NCI-H1105 (cell line): ENCODE measurements at regions not wholly inside any gene's neighbourhood (a gene's known extent, or its start where the extent isn't known, plus 50 kb on each side); places are given as distances from the start of the nearest gene placed in this dataset.
A peak's percentile ranks its signal among the peaks of the same experiment; 100 is the strongest.

Experiments used
- DNase-seq: peaks from one replicate; lab custom pipeline; 2025; lab: John Stamatoyannopoulos, UW

GRCh38 chr2:104045071-104045470 lies 808.8 kb upstream of the POU3F3 start:
- DNase-seq, result no peak

DNA sequence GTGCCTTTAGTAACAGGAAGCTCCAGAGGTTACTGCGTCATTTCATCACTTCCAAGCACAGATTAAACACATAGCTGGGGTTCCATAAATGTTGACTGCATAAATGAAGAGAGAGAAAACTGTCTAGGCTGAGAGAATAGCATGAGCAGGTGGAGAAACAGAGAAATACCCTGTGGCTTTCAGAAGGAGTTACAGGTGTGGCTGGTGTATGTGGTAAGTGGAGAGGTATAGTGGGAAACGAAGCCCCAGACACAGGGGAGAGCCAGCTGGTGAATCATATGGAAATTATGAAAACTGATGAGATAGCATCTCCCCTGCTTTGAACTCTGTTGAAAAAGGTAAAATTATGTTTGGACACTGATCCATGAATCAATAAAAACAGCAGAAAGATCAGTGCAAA lies 807.4 kb upstream of the POU3F3 start:
- no peak for DNase-seq

DNA sequence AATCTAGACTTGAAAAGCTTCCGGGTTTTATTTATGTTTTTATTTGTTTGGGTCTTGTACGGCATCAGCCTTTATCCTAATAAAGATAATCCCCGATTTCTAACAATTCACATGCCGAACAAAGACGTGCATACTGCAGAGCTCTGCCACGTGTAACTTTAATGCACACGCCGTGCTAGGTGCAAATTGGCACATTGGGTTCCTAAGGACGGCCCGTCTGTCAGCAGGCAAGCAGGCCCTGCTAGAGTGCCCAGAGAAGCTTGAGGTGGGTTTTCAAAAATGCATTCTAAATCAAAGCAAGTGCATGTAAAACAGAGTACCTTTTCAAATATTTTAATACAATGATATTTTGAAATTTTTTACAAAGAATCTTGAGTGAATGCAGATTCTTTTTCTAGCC lies 806.4 kb upstream of the POU3F3 start:
- no peak for DNase-seq

GRCh38 chr2:104049438-104049837 lies 804.5 kb upstream of the POU3F3 start:
- DNase-seq, result no peak

GRCh38 chr2:104049981-104050380 lies 803.9 kb upstream of the POU3F3 start:
- DNase-seq, result no peak

- DNase-seq, result peak; percentile 81
Measured at GRCh38 chr2:104050656-104051242, 803.2 kb upstream of the POU3F3 start.

- DNase-seq, result no peak
Measured at GRCh38 chr2:104051766-104052165, 802.1 kb upstream of the POU3F3 start.

GRCh38 chr2:104052356-104052755 lies 801.6 kb upstream of the POU3F3 start:
- no peak for DNase-seq

GRCh38 chr2:104056451-104056850 lies 797.5 kb upstream of the POU3F3 start:
- no peak for DNase-seq

DNA sequence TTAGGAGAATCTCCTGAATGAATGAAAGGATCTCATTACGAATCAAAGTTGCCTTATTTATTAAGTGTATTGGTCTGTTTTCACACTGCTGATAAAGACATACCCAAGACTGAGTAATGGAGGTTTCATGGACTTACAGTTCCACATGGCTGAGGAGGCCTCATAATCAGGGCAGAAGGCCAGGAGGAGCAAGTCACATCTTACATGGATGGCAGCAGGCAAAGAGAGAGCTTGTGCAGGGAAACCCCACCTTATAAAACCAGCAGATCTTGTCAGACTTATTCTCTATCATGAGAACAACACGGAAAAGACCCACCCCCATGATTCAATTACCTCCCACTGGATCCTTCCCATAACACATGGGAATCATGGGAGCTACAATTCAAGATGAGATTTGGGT lies 785.2 kb upstream of the POU3F3 start:
- no peak for DNase-seq

DNA sequence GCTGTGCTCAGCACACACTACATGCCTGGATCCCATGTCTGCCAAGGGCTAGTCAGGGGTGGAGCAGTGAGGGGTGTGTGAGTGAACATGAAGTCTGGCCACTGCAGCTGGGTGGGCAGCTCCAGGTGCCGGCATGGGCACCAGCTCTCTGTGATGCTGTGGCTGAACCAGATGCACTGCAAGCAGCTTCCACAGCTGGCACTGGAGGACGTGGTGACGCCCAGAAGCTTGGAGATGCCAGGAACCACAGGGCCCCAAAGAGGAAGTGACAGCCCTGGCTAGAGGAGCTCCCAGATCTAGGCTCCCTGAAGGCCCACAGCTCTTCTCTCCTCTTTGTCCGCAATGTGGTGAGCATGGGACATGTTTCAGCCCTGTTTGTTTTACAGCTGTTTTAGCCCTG lies 776.3 kb upstream of the POU3F3 start:
- no peak for DNase-seq

DNA sequence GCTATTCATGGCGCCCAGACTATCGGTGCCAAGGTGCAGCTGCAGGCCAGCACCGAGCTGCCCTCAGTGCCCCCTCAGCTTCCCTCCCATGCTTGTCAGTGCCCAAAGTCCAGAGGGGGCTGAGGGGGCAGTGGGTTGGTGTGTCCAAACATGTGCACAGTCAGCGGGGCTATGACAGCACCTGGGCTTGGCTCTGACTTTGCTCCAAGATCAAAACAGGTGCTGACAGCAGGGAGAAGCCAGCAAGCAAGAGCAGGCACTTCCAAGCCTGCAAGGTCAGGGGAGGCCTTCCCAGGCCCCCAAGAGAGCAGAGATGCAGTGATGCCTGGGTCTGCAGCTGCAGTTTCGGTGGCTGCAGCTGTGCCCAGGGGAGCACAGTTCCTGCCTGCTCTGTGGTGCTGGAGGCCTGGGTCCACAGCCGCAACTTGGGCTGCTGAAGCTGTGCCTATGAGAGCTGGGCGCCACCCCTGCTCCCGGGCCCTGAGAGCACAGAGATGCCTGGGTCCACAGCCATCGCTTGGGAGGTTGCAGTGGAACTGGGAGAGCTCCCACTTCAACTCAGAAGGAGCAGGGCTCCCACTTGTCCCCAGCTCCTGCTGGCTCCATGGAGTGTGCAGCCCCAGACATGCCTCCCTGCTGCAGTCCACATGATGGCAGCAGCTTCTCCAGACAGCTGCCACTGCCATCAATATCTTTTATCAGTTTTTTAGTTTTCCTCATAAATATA lies 775.3 kb upstream of the POU3F3 start:
- DNase-seq, result no peak

DNA sequence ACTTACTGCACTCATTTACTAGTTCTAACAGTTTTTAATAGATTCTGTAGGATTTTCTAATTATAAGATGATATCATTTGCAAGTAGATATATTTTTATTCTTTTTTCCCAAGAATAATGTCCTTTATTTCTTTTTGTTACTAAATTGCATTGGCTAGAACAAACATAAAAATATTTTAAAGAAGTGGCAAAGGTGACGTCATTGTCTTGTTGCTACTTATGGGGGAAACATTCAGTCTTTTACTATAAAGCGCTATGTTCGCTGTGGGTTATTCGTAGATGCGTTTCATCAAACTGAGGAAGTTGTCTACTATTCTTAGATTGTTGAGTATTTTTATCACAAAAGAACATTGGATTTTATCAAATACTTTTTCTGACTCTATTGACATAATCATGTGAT lies 765.2 kb upstream of the POU3F3 start:
- no peak for DNase-seq

- DNase-seq, result no peak
Measured at GRCh38 chr2:104090407-104090806, 763.5 kb upstream of the POU3F3 start.

DNA sequence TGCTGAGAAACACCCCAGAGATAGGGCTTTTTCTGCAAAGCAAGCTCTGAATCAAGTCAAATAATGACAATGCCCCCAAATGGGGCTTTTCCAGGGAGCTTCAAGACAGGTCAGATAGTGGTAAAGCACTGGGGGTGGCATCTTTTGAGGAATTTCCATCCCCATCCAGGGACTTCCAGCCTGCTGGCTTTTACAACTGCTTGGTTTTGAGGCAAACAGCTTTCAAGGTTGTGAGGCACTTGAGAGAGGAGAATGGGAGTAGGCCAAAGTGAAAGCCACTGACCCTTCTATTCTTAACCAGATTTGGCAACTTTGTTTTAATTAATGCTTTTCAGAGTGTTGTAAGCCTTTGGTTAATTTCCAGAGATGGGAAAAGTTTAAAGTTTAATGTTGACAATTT lies 762.0 kb upstream of the POU3F3 start:
- no peak for DNase-seq

- no peak for DNase-seq
Measured at GRCh38 chr2:104092886-104093285, 761.0 kb upstream of the POU3F3 start.

DNA sequence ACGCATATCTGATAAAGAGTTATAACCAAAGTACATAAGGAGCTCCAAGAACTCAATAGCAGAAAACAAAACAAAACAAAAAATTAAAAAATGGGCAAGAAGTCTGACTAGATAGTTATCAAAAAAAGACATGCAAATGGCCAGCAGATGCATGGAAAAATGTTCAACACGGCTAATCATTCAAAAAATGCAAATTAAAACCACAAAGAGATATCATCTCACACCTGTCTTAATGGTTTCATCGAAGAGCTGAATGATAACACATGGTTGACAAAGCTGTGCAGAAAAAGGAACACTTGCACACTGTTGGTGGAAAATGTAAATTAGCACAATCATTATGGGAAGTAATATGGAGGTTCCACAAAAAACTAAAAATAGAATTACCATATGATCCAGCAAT lies 751.3 kb upstream of the POU3F3 start:
- DNase-seq, result no peak

- no peak for DNase-seq
Measured at GRCh38 chr2:104109356-104109755, 744.6 kb upstream of the POU3F3 start.

DNA sequence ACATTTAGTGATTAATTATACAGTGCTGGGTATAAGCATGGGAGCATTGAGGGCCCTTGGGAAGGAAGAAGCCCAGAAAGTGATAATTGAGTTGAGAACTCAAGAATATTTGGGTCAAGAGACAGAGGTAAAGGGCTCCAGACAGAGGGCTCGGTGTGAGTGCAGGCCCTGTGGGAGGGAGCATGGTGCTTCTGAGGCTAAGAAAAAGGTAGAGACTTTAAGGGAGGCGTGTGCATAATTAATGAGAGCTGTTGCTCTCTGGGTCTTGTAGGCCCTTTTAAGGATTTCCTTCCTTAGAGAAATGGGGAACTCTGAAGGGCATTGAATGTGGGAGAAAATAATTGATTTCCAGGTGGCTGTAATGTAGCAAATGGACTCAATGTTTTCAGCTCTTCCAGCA lies 735.0 kb upstream of the POU3F3 start:
- no peak for DNase-seq

DNA sequence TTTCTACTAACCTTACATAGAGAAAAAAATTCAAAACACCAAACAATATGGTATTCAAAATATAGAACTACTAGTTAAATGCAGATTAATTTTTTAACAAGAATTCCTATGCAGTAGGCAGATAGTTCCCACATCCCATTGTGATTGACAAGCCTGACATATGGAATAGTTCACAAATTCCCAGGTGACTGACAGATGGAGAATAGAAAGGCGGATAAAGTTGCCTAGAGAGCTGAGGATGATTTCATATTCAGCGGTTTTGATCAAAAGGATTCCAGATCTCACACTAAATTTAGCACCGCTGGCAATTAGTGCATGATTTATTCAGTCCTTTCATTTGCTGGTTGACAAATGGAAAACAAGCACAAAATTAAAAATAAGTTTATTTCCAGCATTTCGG lies 733.7 kb upstream of the POU3F3 start:
- no peak for DNase-seq

- no peak for DNase-seq
Measured at GRCh38 chr2:104125096-104125495, 728.8 kb upstream of the POU3F3 start.

GRCh38 chr2:104127049-104127770 lies 726.7 kb upstream of the POU3F3 start:
- no peak for DNase-seq

DNA sequence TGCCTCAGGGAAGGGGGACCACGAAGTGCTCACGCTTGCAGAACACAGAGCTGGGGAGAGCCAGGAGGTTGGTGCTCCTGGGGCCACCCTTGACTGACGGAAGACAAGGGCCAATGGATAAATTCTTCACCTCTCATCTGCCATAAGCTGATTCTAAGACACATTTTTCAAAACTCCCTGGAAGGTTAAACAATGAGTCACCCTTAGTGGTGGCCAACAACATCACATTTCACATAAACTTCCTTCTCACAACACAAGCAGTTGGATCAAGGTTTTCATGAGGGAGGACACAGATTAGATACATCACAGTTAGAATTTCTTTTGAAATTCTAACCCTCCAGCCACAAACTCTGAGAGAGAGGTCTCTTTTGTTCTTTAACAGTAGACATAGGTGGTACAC lies 713.6 kb upstream of the POU3F3 start:
- DNase-seq, result no peak
